ENCODE measurements at regions not wholly inside any gene's neighbourhood (a gene's known extent, or its start where the extent isn't known, plus 50 kb on each side); places are given as distances from the start of the nearest gene placed in this dataset.

DNA sequence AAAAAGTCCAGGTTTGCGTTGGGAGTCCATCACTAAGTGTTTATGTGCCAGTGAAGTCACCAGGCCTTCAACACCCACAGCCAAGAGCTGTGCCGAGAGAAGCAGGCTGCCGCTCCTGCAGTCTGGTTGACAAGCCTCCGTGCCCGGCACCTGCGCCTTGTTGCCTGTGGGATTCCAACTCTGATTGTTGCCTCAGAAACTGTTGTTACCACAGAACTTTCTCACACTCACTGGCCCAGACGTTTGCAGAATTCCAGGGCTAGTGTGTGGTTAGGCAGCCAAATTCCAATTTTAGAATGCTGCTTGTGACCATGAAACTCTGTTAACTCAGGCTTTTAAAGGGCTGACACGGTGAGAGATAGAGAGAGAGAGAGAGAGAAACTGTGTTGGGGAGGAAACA is 119.5 kb upstream of the LIMCH1 start:
- Histone ChIP-seq H3K9me3 (ENCODE audit: control insufficient read depth in 1 of 2, low read length in 2 of 2) (no peaks in the 10 kb centered on the region), H3K4me1 (ENCODE audit: insufficient read depth, low read length) (no peaks in the 10 kb centered on the region), H3K27ac (ENCODE audit: low read depth, low read length) (no peak overlapping the region), H3K36me3 (ENCODE audit: insufficient read depth, low read length) (no peaks in the 10 kb centered on the region), H3K4me3 (ENCODE audit: low read length in 2 of 2) (no peak overlapping the region), H3K27me3 (ENCODE audit: insufficient read depth, low read length) (no peaks in the 10 kb centered on the region)
- H3K4me3 Mint-ChIP-seq, result no peak overlapping the region
- no peak overlapping the region for H3K27ac Mint-ChIP-seq
- H3K4me1 Mint-ChIP-seq, result no peaks in the 10 kb centered on the region
- no peaks in the 10 kb centered on the region for H3K36me3 Mint-ChIP-seq
- intact Hi-C loops (cut with micrococcal nuclease), result no loop called here
- ChIA-PET POLR2A (ENCODE audit: partially characterized antibody) (no interaction called here), CTCF (ENCODE audit: partially characterized antibody) (no interaction called here)
- no peak for DNase-seq
- peaks cover 0 to 2% (median 0%) of the 10 kb centered on the region in 8 donors for H3K9me3 Mint-ChIP-seq
- H3K27me3 Mint-ChIP-seq, result peaks cover 0 to 2% of the 10 kb centered on the region in 2 donors

DNA sequence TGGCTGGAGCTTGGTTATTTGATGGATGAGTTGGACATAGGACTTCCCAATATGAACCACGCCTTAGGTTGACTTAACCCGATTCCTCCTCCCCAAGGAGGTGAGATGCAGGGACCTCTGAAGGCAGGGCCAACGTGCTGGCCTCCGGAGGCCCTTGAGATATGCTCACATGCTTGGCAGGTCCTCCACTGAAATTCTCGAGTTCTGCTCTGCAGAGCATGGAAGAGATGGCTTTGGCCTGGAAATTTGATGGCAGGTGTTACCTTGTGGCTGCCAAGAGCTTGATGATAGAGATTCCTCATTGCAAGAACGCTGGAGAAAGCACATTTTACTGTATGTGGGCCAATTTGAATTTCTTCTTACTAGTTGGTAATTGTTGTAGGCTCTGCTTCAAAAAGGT is 117.4 kb upstream of the LIMCH1 start:
- no peak overlapping the region for H3K4me3 ChIP-seq (ENCODE audit: low read length in 2 of 2)
- H3K36me3 ChIP-seq (ENCODE audit: insufficient read depth, low read length), result no peaks in the 10 kb centered on the region
- ChIA-PET POLR2A (ENCODE audit: partially characterized antibody) (no interaction called here), CTCF (ENCODE audit: partially characterized antibody) (no interaction called here)
- no peaks in the 10 kb centered on the region for H3K27me3 ChIP-seq (ENCODE audit: insufficient read depth, low read length)
- no peak overlapping the region for H3K4me3 Mint-ChIP-seq
- no peak for DNase-seq
- no peaks in the 10 kb centered on the region for H3K9me3 ChIP-seq (ENCODE audit: control insufficient read depth in 1 of 2, low read length in 2 of 2)
- no peaks in the 10 kb centered on the region for H3K4me1 ChIP-seq (ENCODE audit: insufficient read depth, low read length)
- intact Hi-C loops (cut with micrococcal nuclease), result no loop called here
- no peaks in the 10 kb centered on the region for H3K4me1 Mint-ChIP-seq
- H3K27ac ChIP-seq (ENCODE audit: low read depth, low read length), result no peak overlapping the region
- H3K36me3 Mint-ChIP-seq, result no peaks in the 10 kb centered on the region
- peaks cover 0 to under 1% (median 0%) of the 10 kb centered on the region in 8 donors for H3K9me3 Mint-ChIP-seq
- H3K27ac Mint-ChIP-seq, result peak overlapping the region in 1 of 7 donors; percentile 15
- H3K27me3 Mint-ChIP-seq, result no peaks in the 10 kb centered on the region

DNA sequence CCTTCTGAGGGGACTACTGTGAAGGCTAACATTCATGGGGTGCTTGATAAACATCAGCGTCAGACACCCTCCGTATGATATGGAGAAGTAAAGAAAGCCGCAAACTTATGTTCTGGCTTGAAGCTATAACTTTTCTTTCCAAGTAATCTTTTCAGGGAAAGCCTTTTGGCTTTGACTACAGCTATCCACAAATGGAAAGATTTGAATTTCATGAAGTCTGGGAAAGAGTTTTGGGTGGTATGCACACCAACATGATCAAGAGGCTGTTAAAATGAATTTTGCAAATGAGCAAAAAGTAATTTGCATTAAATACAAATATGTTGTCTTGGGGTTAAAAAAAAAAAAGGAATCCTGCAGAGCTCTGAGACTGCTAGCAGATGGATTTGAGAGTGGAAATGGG is 114.8 kb upstream of the LIMCH1 start:
- no peak overlapping the region for H3K27ac Mint-ChIP-seq
- no peak overlapping the region for H3K4me3 Mint-ChIP-seq
- intact Hi-C loops (cut with micrococcal nuclease), result no loop called here
- peaks cover 0 to 1% (median 0%) of the 10 kb centered on the region in 8 donors for H3K9me3 Mint-ChIP-seq
- H3K4me1 ChIP-seq (ENCODE audit: insufficient read depth, low read length), result no peaks in the 10 kb centered on the region
- ChIA-PET POLR2A (ENCODE audit: partially characterized antibody) (no interaction called here), CTCF (ENCODE audit: partially characterized antibody) (interaction anchor here (0.9 kb wide), 1 partner anchor 13 kb away, joined by 3 read pairs; no protein-coding TSS in a partner anchor)
- H3K27ac ChIP-seq (ENCODE audit: low read depth, low read length), result no peak overlapping the region
- no peaks in the 10 kb centered on the region for H3K9me3 ChIP-seq (ENCODE audit: control insufficient read depth in 1 of 2, low read length in 2 of 2)
- H3K36me3 ChIP-seq (ENCODE audit: insufficient read depth, low read length), result no peaks in the 10 kb centered on the region
- H3K36me3 Mint-ChIP-seq, result no peaks in the 10 kb centered on the region
- DNase-seq, result no peak
- H3K27me3 ChIP-seq (ENCODE audit: insufficient read depth, low read length), result no peaks in the 10 kb centered on the region
- no peaks in the 10 kb centered on the region for H3K27me3 Mint-ChIP-seq
- H3K4me1 Mint-ChIP-seq, result no peaks in the 10 kb centered on the region
- no peak overlapping the region for H3K4me3 ChIP-seq (ENCODE audit: low read length in 2 of 2)

DNA sequence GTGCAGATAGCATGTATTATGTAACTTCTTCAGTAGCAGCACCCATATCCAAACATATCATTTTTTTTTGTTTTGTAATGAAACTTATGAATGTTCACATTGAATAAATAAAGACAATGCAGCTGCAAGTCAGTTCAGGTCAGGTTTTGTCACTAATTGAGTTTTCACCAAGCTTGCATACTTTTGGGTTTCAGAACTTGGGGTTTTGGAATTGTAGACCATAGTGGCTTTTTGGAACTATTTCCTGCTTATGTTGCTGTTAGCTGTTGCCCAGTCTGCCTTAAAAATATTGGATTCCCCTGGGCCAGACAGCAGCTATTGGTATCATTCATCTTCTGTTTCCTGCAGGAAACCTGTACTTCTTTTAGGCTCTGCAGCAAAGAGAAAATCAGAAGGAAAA is 113.4 kb upstream of the LIMCH1 start:
- no peak overlapping the region for H3K4me3 Mint-ChIP-seq
- Histone ChIP-seq H3K36me3 (ENCODE audit: insufficient read depth, low read length) (no peaks in the 10 kb centered on the region), H3K4me3 (ENCODE audit: low read length in 2 of 2) (no peak overlapping the region), H3K4me1 (ENCODE audit: insufficient read depth, low read length) (no peaks in the 10 kb centered on the region), H3K9me3 (ENCODE audit: control insufficient read depth in 1 of 2, low read length in 2 of 2) (no peaks in the 10 kb centered on the region), H3K27me3 (ENCODE audit: insufficient read depth, low read length) (no peaks in the 10 kb centered on the region), H3K27ac (ENCODE audit: low read depth, low read length) (no peak overlapping the region)
- H3K27ac Mint-ChIP-seq, result no peak overlapping the region
- intact Hi-C loops (cut with micrococcal nuclease), result no loop called here
- POLR2A ChIA-PET (ENCODE audit: partially characterized antibody), result no interaction called here
- peaks cover 0 to 1% (median 0%) of the 10 kb centered on the region in 8 donors for H3K9me3 Mint-ChIP-seq
- CTCF ChIA-PET (ENCODE audit: partially characterized antibody), result no interaction called here
- no peaks in the 10 kb centered on the region for H3K27me3 Mint-ChIP-seq
- no peaks in the 10 kb centered on the region for H3K36me3 Mint-ChIP-seq
- DNase-seq, result no peak
- no peaks in the 10 kb centered on the region for H3K4me1 Mint-ChIP-seq

DNA sequence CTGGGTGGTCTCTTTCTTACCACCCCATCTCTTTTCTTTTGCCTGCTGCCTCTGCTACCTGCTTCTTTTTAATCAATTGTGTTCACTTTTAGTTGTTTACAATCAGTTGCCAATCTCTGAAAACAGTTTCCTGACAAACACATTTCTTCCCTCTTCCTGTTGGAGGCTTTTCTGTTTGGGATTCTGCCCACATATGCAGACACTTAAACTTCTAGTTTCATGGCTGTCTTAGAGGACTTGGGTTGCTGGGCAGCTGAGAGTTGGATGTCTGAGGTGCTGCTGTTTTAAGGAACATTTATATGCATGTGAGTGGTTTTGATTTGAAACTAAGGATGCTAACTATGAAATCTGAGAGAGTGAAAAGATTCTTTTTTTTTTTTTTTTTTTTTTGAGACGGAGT is 112.3 kb upstream of the LIMCH1 start:
- Histone ChIP-seq H3K4me1 (ENCODE audit: insufficient read depth, low read length) (no peaks in the 10 kb centered on the region), H3K4me3 (ENCODE audit: low read length in 2 of 2) (no peak overlapping the region), H3K27me3 (ENCODE audit: insufficient read depth, low read length) (no peaks in the 10 kb centered on the region), H3K36me3 (ENCODE audit: insufficient read depth, low read length) (no peaks in the 10 kb centered on the region), H3K9me3 (ENCODE audit: control insufficient read depth in 1 of 2, low read length in 2 of 2) (no peaks in the 10 kb centered on the region), H3K27ac (ENCODE audit: low read depth, low read length) (no peak overlapping the region)
- H3K36me3 Mint-ChIP-seq, result no peaks in the 10 kb centered on the region
- H3K4me3 Mint-ChIP-seq, result no peak overlapping the region
- no peak for DNase-seq
- ChIA-PET POLR2A (ENCODE audit: partially characterized antibody) (no interaction called here), CTCF (ENCODE audit: partially characterized antibody) (no interaction called here)
- H3K27me3 Mint-ChIP-seq, result peaks cover 0 to 3% of the 10 kb centered on the region in 2 donors
- no peak overlapping the region for H3K27ac Mint-ChIP-seq
- peaks cover 0 to 1% (median 0%) of the 10 kb centered on the region in 8 donors for H3K9me3 Mint-ChIP-seq
- H3K4me1 Mint-ChIP-seq, result no peaks in the 10 kb centered on the region
- intact Hi-C loops (cut with micrococcal nuclease), result no loop called here

DNA sequence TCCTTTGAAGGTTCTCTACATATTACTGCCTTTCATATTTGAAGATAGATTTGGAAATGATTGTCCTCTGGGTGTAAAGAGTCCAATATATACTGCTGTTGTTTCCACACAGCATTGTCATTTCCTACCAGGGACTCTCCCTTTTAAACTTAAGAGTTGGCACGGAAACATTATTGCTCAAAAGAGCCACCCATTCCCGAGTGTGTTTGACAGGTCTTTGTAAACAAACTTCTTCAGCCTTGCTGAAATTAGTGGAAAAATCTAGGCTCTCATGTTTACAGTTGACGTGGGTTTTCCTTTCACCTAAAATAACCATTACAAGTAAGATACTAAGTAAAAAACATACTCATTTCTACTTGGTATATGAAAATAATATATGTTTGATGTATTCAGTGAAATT is 111.4 kb upstream of the LIMCH1 start:
- H3K4me3 Mint-ChIP-seq, result no peak overlapping the region
- intact Hi-C loops (cut with micrococcal nuclease), result no loop called here
- ChIA-PET POLR2A (ENCODE audit: partially characterized antibody) (no interaction called here), CTCF (ENCODE audit: partially characterized antibody) (no interaction called here)
- H3K4me3 ChIP-seq (ENCODE audit: low read length in 2 of 2), result no peak overlapping the region
- no peaks in the 10 kb centered on the region for H3K4me1 ChIP-seq (ENCODE audit: insufficient read depth, low read length)
- no peak overlapping the region for H3K27ac Mint-ChIP-seq
- no peaks in the 10 kb centered on the region for H3K36me3 ChIP-seq (ENCODE audit: insufficient read depth, low read length)
- H3K9me3 ChIP-seq (ENCODE audit: control insufficient read depth in 1 of 2, low read length in 2 of 2), result no peaks in the 10 kb centered on the region
- no peaks in the 10 kb centered on the region for H3K27me3 ChIP-seq (ENCODE audit: insufficient read depth, low read length)
- H3K4me1 Mint-ChIP-seq, result no peaks in the 10 kb centered on the region
- H3K9me3 Mint-ChIP-seq, result peaks cover 0 to 1% (median 0%) of the 10 kb centered on the region in 8 donors
- no peak for DNase-seq
- H3K27me3 Mint-ChIP-seq, result peaks cover 0 to 3% of the 10 kb centered on the region in 2 donors
- H3K27ac ChIP-seq (ENCODE audit: low read depth, low read length), result no peak overlapping the region
- no peaks in the 10 kb centered on the region for H3K36me3 Mint-ChIP-seq

DNA sequence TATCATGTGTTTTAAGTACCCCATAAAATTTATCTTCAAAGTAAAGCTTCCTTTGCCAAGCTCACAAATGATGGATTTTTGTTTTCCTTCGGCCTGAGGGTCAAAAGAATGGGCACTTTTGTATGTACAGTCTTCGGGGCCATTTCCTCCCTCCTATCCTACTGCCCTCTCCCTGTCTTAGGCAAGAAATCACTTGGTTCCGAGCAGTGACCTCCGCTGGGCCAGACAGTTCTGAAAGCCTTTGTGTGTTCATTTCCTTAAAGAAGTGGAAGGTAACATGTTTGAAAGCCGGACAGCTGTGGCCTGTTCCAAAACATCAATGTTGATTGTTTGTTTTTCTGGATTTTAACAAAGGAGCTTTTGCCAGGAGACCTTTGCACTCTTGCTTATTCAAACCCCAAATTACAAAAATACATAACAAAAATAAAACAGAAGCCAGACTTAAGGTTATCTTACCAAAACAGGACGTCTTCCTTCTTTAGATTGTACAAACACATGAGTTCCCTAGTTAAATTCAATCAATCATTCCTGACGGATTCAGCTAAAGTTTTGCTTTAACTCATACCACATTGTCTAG is 110.6 kb upstream of the LIMCH1 start:
- no peak for DNase-seq
- Mint-ChIP-seq H3K27me3 (peaks cover 0 to 3% of the 10 kb centered on the region in 2 donors), H3K4me1 (no peaks in the 10 kb centered on the region), H3K9me3 (peaks cover 0 to 1% (median 0%) of the 10 kb centered on the region in 8 donors), H3K27ac (peak overlapping the region in 1 of 7 donors; percentile 15), H3K4me3 (no peak overlapping the region), H3K36me3 (no peaks in the 10 kb centered on the region)
- H3K9me3 ChIP-seq (ENCODE audit: control insufficient read depth in 1 of 2, low read length in 2 of 2), result no peaks in the 10 kb centered on the region
- POLR2A ChIA-PET (ENCODE audit: partially characterized antibody), result no interaction called here
- CTCF ChIA-PET (ENCODE audit: partially characterized antibody), result no interaction called here
- intact Hi-C loops (cut with micrococcal nuclease), result no loop called here
- no peaks in the 10 kb centered on the region for H3K27me3 ChIP-seq (ENCODE audit: insufficient read depth, low read length)
- no peaks in the 10 kb centered on the region for H3K4me1 ChIP-seq (ENCODE audit: insufficient read depth, low read length)
- no peak overlapping the region for H3K4me3 ChIP-seq (ENCODE audit: low read length in 2 of 2)
- H3K27ac ChIP-seq (ENCODE audit: low read depth, low read length), result no peak overlapping the region
- H3K36me3 ChIP-seq (ENCODE audit: insufficient read depth, low read length), result no peaks in the 10 kb centered on the region

Data from CD4-positive, alpha-beta memory T cell (primary cell).